Activated CD8-positive, alpha-beta memory T cell treated with anti-CD3 and anti-CD28 coated beads for 24 hours (primary cell): ENCODE measurements at regions not wholly inside any gene's neighbourhood (a gene's known extent, or its start where the extent isn't known, plus 50 kb on each side); places are given as distances from the start of the nearest gene placed in this dataset.
"Not testable (repeated sequence)": the region's sequence is repeated elsewhere in the genome, so short reads cannot be mapped to it uniquely, and the experiment has no call there.

Experiments used
- DNase-seq: peaks from one replicate; pipeline ENCODE4 v3.0.0-alpha.2; 2020

GRCh38 chr5:82532075-82532474 is 253.9 kb upstream of the RPS23 start:
- not testable (repeated sequence) for DNase-seq

GRCh38 chr5:82526540-82526939 is 248.4 kb upstream of the RPS23 start:
- no peak for DNase-seq

- DNase-seq: no peak
Measured at GRCh38 chr5:82525626-82526025, 247.5 kb upstream of the RPS23 start.

- DNase-seq: no peak
Measured at GRCh38 chr5:82523633-82524032, 245.5 kb upstream of the RPS23 start.

GRCh38 chr5:82522897-82523296 is 244.7 kb upstream of the RPS23 start:
- no peak for DNase-seq

GRCh38 chr5:82521431-82522051 is 243.4 kb upstream of the RPS23 start:
- no peak for DNase-seq

GRCh38 chr5:82519558-82519957 is 241.4 kb upstream of the RPS23 start:
- no peak for DNase-seq

GRCh38 chr5:82517544-82518075 is 239.5 kb upstream of the RPS23 start:
- no peak for DNase-seq

- no peak for DNase-seq
Measured at GRCh38 chr5:82513738-82514137, 235.6 kb upstream of the RPS23 start.

- no peak for DNase-seq
Measured at GRCh38 chr5:82512025-82512424, 233.9 kb upstream of the RPS23 start.

- DNase-seq: no peak
Measured at GRCh38 chr5:82511134-82511533, 233.0 kb upstream of the RPS23 start.

GRCh38 chr5:82509762-82510161 is 231.6 kb upstream of the RPS23 start:
- DNase-seq: no peak

GRCh38 chr5:82506390-82506789 is 228.2 kb upstream of the RPS23 start:
- DNase-seq: not testable (repeated sequence)

GRCh38 chr5:82499725-82500244 is 221.6 kb upstream of the RPS23 start:
- no peak for DNase-seq

- DNase-seq: no peak
Measured at GRCh38 chr5:82497242-82497641, 219.1 kb upstream of the RPS23 start.

- no peak for DNase-seq
Measured at GRCh38 chr5:82494942-82495341, 216.8 kb upstream of the RPS23 start.

GRCh38 chr5:82493221-82493620 is 215.1 kb upstream of the RPS23 start:
- no peak for DNase-seq

- DNase-seq: no peak
Measured at GRCh38 chr5:82491397-82491796, 213.2 kb upstream of the RPS23 start.

GRCh38 chr5:82489683-82490082 is 211.5 kb upstream of the RPS23 start:
- DNase-seq: no peak

GRCh38 chr5:82487131-82487530 is 209.0 kb upstream of the RPS23 start:
- no peak for DNase-seq

- DNase-seq: no peak
Measured at GRCh38 chr5:82480331-82480730, 202.2 kb upstream of the RPS23 start.

GRCh38 chr5:82476155-82476554 is 198.0 kb upstream of the RPS23 start:
- no peak for DNase-seq

- DNase-seq: no peak
Measured at GRCh38 chr5:82473262-82473661, 195.1 kb upstream of the RPS23 start.

- DNase-seq: no peak
Measured at GRCh38 chr5:82470185-82470994, 192.2 kb upstream of the RPS23 start.
